ENCODE measurements at regions not wholly inside any gene's neighbourhood (a gene's known extent, or its start where the extent isn't known, plus 50 kb on each side); places are given as distances from the start of the nearest gene placed in this dataset.

- DNase-seq (ENCODE audit: low spot score) = no peak
Measured at GRCh38 chr4:157664726-157665125, 444.2 kb downstream of the GRIA2 start.

GRCh38 chr4:157655096-157655809 is 434.7 kb downstream of the GRIA2 start:
- peak; percentile 59 for DNase-seq (ENCODE audit: low spot score)

GRCh38 chr4:157643257-157643656 is 422.7 kb downstream of the GRIA2 start:
- no peak for DNase-seq (ENCODE audit: low spot score)

DNA sequence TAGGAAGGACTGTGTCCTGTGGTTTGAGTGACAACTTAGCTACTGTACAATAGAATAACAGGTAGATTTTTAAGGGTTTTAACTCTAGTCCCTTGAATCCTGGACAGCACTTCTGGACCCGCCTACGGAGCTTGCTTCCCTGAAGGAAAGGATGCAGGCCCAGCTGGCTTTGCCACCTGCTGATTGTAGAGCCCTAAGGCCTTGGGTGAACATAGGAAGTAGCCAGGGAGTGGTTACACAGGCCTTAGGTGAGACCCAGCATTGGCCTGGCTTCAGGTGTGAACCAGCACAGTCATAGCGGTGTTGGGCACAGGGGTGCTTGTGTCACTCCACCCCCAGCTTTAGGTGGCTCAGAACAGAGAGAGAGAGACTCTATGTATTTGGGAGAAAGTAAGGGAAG is 413.5 kb downstream of the GRIA2 start:
- no peak for DNase-seq (ENCODE audit: low spot score)

GRCh38 chr4:157616741-157617472 is 396.4 kb downstream of the GRIA2 start:
- no peak for DNase-seq (ENCODE audit: low spot score)

GRCh38 chr4:157607996-157608395 is 387.5 kb downstream of the GRIA2 start:
- no peak for DNase-seq (ENCODE audit: low spot score)

DNA sequence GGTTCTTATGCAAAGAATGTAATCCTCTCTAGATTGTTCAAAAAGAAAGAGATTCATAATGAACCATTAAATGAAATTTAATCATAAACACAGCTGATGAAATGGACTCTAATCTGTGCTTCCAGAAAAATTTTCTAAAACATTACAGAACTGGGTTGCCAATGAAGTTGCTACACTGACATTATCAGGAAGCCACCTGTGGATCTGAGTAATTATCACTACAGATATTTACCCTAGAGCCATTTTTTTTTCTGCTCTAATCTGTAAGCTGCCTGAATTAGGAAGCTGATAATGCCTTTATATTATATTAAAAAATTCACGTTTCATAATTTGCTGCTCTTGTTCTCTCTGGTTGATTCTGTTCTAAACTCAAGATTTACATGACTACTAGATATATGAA is 380.1 kb downstream of the GRIA2 start:
- DNase-seq (ENCODE audit: low spot score) = no peak

GRCh38 chr4:157591245-157591644 is 370.7 kb downstream of the GRIA2 start:
- DNase-seq (ENCODE audit: low spot score) = no peak

DNA sequence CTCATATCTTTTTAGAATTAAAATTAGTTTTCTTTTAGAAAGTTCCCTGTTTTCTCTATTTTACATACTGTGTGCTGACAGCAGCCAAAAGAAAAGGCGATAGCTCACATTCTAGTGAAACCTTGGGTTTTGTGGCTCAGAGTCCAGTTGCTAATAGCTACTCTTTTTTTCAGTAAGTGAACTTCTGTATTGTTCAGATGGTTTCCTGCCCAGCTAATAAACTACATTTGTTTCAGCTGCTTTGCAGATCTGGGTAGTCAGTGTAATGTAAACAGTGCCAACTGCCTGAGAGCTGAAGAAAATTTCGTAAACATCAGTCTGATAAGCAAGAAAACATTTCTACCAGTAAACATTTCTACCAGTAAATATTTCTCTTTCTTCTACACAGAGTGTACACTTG is 370.2 kb downstream of the GRIA2 start:
- DNase-seq (ENCODE audit: low spot score) = no peak

GRCh38 chr4:157587681-157588423 is 367.3 kb downstream of the GRIA2 start:
- DNase-seq (ENCODE audit: low spot score) = no peak

GRCh38 chr4:157582141-157582540 is 361.6 kb downstream of the GRIA2 start:
- peak; percentile 56 for DNase-seq (ENCODE audit: low spot score)

DNA sequence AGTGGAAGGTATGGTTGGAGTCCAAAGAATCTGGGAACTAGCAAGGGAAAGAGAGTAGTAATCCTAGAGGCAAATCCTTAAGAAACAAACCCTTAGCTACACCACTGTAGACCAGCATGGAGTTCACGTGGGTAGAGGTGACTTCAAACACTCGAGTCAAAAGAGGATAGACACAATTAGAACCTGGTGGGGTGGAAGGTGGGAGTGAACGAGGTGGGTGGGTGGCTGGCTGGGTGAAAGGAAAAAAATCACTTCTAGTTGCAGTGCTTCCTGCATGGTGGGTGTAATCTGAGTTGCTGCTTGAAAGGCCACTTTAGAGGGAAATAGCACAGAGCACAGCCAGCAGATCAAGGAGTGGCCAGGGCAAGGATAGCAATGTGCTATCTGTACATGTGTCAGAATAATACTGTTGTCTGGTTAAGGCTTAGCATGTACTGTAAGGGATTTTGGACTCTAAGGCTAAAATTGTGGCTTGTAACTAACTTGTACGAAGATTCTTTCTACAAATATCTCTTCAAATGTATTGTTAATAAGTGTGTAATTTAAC is 356.2 kb downstream of the GRIA2 start:
- DNase-seq (ENCODE audit: low spot score) = no peak

- no peak for DNase-seq (ENCODE audit: low spot score)
Measured at GRCh38 chr4:157575339-157575738, 354.8 kb downstream of the GRIA2 start.

DNA sequence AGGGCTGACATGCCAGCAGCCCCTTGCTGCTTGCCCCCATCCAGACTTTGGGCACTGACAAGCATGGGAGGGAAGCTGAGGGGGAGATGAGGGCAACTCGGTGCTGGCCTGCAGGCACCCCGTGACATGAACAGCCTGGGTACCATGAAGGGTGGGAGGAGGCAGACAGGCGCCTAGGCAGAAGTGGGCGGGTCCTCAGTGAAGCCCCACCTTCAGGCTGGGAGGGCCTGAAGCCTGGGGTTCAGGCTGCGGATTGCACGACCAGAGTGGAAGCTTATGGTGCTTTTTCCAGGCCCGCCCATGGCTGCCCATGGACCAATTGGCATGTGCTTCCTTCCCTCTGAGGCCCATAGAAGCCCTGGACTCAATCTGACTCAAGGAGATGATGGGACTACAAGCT is 354.1 kb downstream of the GRIA2 start:
- no peak for DNase-seq (ENCODE audit: low spot score)

DNA sequence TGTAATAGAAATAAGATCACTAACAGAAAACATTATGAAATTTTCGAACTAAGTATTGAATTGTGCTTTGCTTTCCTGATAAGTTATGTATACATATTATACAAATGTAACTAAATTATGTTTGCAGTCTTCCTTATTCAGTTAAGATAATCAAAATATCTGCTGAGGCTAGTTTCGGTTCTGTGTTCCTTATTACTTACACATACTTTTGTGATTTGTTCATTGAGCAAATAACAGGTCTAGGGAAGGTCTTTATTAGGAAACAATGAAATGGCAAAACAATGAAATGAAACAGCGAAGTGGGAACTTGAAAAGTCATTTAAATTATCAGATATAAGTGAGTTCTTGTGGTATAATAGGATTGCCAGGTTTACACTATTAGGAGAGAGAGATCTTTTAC is 352.4 kb downstream of the GRIA2 start:
- no peak for DNase-seq (ENCODE audit: low spot score)

DNA sequence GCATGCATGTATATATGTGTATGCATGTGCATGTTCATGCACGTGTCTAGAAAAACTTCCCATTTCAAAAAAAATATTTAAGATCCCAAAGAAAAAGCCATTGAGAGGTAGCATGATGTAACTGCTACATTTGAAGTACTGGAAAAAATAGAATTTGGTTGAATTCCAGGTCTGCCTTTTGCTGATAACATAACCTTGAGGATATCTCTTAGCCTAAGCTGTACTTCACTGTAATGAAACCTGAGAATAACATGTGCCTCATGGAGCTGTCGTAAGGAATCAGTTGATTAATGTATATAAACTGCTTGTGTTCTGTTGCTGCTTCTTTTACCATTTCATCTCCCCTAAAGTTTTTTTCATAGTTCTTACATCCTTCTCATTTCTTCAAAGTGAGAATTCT is 351.8 kb downstream of the GRIA2 start:
- DNase-seq (ENCODE audit: low spot score) = no peak

GRCh38 chr4:157564771-157565170 is 344.2 kb downstream of the GRIA2 start:
- no peak for DNase-seq (ENCODE audit: low spot score)

GRCh38 chr4:157564218-157564617 is 343.7 kb downstream of the GRIA2 start:
- DNase-seq (ENCODE audit: low spot score) = peak; percentile 25

GRCh38 chr4:157558016-157558415 is 337.5 kb downstream of the GRIA2 start:
- DNase-seq (ENCODE audit: low spot score) = no peak

GRCh38 chr4:157550028-157550427 is 329.5 kb downstream of the GRIA2 start:
- no peak for DNase-seq (ENCODE audit: low spot score)

- peak; percentile 8 for DNase-seq (ENCODE audit: low spot score)
Measured at GRCh38 chr4:157527954-157528353, 307.4 kb downstream of the GRIA2 start.

DNA sequence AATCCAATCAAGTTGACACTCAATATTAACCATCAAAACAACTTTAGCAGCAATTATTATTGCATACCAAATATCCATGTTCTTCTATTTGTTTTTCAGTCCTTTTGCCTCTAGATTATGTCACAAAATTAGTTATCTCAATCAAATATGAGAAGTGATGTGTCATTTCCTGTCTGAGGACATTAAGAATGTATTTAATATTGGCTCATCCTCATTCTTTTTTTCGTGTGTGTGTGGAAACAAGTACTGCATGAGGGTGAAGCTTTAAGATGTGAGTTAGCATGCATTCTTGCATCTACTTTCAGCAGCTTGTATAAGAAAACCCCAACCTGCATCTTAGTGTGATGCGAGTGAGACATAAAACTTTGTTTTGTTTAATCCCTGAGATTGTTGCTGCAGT is 301.4 kb downstream of the GRIA2 start:
- no peak for DNase-seq (ENCODE audit: low spot score)

- no peak for DNase-seq (ENCODE audit: low spot score)
Measured at GRCh38 chr4:157514711-157515110, 294.2 kb downstream of the GRIA2 start.

All from Ammon's horn (tissue), 1 donor.